GM21360 (cell line): ENCODE measurements at regions not wholly inside any gene's neighbourhood (a gene's known extent, or its start where the extent isn't known, plus 50 kb on each side); places are given as distances from the start of the nearest gene placed in this dataset.

Experiments
- ATAC-seq: cut with Tn5 transposase; IDR thresholded peaks from one replicate; pipeline ENCODE4 v1.9.1; 2021; ENCODE audit warnings: mild to moderate bottlenecking, moderate library complexity; ENCODE audit not compliant: unreplicated experiment

DNA sequence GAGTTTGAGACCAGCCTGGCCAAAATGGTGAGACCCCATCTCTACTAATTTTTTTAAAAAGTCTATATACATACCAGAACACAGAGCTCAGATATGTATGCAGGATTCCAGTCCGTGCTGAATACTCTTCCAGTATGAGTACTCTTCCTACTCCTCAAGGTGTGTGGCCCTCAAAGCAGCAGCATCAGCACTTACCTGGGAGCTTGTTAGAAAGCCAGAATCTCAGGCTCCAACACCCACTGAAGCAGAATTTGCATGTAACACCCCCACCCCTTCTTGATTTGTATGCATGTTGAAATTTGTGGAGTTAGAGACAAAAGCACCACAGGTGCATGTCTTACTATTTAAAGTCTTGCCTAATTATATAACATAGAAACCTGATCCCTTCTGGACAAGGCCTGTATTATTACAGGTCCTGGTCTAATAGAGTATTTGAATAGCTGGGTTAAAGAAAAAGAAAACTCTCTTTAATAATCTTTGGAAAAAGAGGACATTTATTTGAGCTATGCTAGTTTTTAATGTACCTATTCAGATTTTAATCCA, 50.3 kb upstream of the NFE2L2 start:
- ATAC-seq = no peak

GRCh38 chr2:177315364-177315763, 50.8 kb upstream of the NFE2L2 start:
- ATAC-seq = no peak

DNA sequence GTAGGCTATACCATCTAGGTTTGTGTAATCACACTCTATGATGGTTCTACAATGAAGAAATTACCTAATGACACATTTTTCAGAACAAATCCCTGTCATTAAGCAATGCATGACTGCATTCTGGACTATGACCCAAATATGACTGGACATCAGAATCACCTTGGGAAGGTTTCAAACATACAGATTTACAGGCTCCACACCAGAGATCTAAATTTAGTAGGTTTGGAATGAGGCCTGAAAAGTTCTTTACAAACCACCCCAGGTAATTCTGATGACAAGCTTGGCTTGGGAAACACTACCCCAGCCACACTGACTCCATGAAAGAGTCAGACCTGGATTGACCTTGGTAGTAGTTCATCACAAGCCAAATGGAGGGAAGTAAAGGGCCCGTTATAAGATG, 52.2 kb upstream of the NFE2L2 start:
- ATAC-seq = no peak

GRCh38 chr2:177317443-177317842, 52.9 kb upstream of the NFE2L2 start:
- ATAC-seq = no peak

DNA sequence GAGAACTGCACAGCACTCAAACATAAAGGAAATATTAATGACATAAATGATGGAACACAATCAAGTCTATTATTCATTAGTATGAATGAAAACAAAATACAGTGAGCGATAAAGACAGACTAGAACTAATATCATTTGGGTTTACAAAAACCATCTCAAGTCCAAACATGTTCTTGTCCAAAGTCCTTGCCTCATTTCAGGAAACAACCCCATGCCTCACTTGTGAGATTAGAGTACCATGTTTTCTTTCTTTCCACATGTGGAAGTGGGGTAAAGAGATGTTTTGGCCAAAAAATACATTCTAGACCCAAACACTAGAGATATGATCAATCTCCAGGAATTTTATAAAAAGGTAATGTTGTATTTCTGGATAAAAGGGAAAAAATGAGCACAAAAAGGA, 53.3 kb upstream of the NFE2L2 start:
- no peak for ATAC-seq

- ATAC-seq = no peak
Observed at GRCh38 chr2:177318613-177319012, 54.1 kb upstream of the NFE2L2 start.

- no peak for ATAC-seq
Observed at GRCh38 chr2:177320596-177320995, 56.1 kb upstream of the NFE2L2 start.

DNA sequence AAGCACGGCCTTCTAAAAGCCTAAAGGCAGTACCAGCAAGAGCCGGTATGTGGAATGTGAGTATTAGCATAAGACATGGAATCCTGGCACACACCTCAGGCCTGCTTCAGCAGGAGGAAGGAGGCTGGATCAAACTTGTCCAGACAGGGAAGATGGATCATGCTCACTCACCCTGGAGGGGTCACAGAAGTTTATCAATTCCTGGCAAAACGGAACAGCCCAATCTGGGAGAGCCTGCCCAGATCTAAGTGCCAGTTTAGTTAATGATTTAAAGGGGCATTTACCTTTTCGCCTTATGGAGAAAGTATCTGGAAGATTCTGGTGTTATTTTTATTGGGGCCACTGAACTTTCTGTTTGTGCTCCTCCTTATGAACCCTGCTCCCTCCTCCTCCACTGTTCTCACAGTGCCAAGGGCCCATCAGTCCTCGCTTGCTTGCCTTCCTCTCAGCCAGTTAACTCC, 58.3 kb upstream of the NFE2L2 start:
- no peak for ATAC-seq

DNA sequence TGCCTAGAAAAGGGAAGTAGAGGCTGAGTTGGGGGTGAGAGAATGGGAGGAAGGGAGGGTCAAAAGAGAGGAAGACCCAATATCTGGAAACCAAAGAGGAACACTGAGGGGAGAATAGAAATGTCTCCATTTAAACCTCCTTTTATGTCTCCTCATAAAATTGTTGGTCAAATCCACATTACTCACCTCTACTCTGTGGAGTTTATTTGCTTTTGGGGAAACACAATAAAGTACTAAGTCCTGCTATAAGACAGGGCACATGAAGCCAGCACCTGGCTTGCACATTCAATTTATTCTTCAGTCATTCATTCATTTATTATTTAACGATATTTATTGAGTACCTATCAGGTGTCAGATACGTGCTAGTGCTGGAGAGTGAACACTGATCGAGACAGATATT, 60.3 kb upstream of the NFE2L2 start:
- no peak for ATAC-seq

- ATAC-seq = no peak
Observed at GRCh38 chr2:177325554-177325953, 61.0 kb upstream of the NFE2L2 start.

DNA sequence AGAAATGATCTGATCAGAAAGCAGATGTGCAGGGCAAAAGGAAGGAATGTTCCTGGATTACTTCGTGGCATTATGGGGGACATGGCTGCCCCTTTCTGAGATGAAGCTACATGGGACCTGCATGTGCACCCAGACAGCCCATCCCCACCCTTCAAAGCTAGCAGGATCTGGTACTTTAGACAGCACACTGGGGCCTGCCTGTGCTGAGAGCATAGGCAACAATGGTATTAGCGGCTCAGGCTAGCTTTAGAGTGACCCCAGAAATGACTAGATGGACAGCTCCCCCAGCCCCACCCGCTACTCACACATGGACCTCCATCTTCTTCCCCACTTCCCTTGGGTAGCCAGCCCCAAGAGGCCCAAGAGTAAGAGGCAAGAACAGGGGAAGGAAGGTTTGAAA, 61.5 kb upstream of the NFE2L2 start:
- no peak for ATAC-seq

- ATAC-seq = no peak
Observed at GRCh38 chr2:177326591-177326990, 62.1 kb upstream of the NFE2L2 start.

- no peak for ATAC-seq
Observed at GRCh38 chr2:177327009-177327408, 62.5 kb upstream of the NFE2L2 start.

DNA sequence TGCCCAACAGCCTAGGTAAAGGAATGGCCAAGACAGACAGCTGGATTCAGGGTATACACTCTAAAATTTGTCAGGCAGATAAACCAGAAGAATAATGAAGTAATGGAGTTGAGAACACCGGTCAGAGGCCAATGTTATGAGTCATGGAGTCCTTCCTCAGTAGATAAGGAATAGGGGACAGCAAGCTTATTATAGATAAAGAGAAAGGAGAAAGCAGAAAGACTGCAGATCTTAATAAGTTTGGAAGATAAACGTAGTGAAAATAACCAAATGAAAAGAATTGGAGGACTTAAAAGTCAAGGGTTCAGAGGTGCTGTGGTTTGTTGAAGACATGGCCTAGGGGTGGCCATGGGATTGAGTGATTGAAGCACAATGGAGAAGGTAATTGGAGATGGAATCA, 63.5 kb upstream of the NFE2L2 start:
- no peak for ATAC-seq

GRCh38 chr2:177329064-177329463, 63.5 kb upstream of the AGPS start:
- no peak for ATAC-seq

DNA sequence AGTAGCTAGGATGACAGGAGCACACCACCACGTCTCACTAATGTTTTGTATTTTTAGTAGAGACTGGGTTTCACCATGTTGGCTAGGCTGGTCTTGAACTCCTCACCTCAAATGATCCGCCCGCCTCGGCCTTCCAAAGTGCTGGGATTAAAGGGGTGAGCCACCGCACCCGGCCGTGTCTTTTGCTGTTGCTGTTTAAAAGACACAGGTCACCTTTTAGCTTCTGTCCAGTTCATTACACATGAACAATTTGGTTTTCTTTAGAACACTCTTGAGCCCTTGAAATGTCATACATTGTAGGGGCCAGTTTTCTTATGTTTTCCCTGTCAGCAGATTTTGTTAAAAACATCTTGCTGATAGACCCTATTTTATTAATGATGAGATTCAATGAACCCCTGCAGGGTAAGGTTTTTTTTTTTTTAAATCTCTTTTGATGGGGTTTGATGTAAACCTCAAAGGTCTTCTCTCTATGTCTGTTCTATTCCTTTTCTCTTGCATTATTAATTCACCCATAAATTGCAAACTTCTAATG, 61.0 kb upstream of the AGPS start:
- ATAC-seq = no peak

GRCh38 chr2:177332026-177332991, 60.3 kb upstream of the AGPS start:
- ATAC-seq = peak; percentile 63

DNA sequence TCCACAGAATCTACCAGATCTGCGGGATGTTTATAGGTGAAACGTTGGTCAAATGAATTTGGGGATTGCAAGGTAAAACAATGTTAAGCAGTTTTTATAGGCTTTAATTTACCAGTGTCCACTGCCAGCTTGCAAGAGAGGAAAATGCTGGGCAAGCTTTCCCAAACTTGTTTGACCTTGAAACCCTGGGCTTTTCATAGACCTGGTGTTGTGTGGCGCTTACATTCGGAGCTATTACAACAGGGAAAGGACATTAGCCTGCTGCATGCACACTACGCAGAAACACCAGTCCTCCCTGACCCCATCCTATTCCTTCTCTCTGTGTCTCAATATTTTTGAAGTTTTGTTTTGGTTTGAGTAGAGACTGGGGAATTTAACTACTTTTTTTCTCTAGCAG, 59.6 kb upstream of the AGPS start:
- no peak for ATAC-seq

DNA sequence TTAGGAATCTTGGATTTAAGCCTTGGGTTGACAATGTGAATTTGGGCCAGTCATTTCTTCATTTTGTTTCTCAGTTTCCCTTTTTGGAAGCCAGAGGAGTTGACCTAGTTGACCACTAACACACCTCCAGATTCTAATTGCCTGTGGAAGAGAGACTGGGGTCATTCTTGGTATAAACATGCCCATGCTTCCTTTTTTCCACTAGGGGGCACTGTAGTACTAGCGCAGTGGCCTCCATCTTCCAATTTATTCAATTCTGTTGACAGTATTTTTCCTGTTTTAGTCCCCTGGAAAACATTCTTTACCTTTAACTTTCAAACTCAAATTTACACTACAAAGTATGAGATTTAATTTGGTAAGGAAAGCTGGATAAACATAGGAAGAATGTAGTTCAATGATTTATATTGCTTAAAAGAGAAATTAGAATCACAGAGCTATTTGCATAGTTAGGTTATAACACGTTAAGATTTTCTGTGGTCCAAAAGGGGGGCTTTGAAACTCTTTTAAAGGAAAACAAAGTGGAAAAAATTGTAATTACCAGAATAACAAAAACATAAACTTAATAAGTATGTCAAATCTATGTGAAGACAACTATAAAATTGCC, 57.5 kb upstream of the AGPS start:
- ATAC-seq = no peak

GRCh38 chr2:177335917-177336450, 56.6 kb upstream of the AGPS start:
- no peak for ATAC-seq

DNA sequence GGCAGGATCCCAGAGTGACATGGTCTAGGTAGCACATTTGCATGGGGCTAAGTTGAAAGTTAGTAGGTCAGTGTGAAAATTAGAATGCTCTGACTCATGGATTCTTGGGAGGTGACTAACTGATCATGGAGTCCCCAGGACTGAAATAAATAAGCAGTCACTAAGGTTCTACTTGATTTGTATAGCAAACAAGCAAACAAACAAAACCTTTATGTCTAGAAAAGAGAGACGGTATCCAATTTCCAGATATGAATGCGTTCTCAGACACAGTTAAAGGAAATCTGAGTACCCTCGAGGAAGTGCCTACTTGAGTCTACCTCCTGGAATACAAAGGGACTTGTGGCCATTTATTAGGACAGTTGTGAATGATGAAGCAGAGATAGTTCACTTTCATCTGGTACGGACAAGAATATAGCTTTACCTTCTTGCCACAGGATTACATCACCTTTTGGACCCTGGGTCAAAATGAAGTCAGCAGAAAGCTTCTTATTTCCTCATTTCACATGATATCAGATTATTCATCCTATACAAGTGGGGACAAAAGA, 54.3 kb upstream of the AGPS start:
- no peak for ATAC-seq
